ENCODE measurements at regions not wholly inside any gene's neighbourhood (a gene's known extent, or its start where the extent isn't known, plus 50 kb on each side); places are given as distances from the start of the nearest gene placed in this dataset.

DNA sequence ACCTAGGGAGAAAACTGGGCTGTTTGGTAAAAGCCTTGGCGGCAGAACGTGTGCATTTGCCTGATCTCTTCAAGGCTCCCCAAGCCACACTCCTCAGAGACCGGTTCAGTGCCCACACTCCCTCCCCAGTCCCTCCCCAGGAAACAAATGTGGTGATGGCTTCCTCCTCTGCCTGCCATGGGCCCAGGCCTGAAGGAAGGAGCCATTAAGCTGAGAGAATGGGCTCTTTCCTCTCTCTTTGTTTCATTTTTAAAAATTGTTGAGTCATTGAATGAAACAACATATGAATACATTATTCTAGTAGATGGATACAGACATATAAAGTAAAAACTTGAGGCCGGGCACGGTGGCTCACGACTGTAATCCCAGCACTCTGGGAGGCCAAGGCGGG is 50.6 kb upstream of the YWHAQ start:
- intact Hi-C loops (cut with DNase I) = no loop called here
- Histone ChIP-seq H3K4me1 (no peaks in the 10 kb centered on the region), H3K36me3 (no peaks in the 10 kb centered on the region), H3K4me3 (no peak overlapping the region), H3K27me3 (no peaks in the 10 kb centered on the region), H3K9me3 (no peaks in the 10 kb centered on the region), H3K27ac (replicated peaks in 1 of 4) (no peak overlapping the region)
- no peak for DNase-seq (ENCODE audit: extremely low spot score)
- 76% methylated on average over 7 of the region's 7 CpGs for WGBS
- peak in 1 of 2 donors; percentile 11 for TF ChIP-seq POLR2AphosphoS5 (IDR thresholded peaks at IDR 0.05)
- TF ChIP-seq POLR2A (IDR thresholded peaks at IDR 0.05; ENCODE audit: low read depth) = no peak
- no peak for TF ChIP-seq EP300 (IDR thresholded peaks at IDR 0.05)
- TF ChIP-seq, protein P1, sequence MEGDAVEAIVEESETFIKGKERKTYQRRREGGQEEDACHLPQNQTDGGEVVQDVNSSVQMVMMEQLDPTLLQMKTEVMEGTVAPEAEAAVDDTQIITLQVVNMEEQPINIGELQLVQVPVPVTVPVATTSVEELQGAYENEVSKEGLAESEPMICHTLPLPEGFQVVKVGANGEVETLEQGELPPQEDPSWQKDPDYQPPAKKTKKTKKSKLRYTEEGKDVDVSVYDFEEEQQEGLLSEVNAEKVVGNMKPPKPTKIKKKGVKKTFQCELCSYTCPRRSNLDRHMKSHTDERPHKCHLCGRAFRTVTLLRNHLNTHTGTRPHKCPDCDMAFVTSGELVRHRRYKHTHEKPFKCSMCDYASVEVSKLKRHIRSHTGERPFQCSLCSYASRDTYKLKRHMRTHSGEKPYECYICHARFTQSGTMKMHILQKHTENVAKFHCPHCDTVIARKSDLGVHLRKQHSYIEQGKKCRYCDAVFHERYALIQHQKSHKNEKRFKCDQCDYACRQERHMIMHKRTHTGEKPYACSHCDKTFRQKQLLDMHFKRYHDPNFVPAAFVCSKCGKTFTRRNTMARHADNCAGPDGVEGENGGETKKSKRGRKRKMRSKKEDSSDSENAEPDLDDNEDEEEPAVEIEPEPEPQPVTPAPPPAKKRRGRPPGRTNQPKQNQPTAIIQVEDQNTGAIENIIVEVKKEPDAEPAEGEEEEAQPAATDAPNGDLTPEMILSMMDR (IDR thresholded peaks at IDR 0.05) = no peak

DNA sequence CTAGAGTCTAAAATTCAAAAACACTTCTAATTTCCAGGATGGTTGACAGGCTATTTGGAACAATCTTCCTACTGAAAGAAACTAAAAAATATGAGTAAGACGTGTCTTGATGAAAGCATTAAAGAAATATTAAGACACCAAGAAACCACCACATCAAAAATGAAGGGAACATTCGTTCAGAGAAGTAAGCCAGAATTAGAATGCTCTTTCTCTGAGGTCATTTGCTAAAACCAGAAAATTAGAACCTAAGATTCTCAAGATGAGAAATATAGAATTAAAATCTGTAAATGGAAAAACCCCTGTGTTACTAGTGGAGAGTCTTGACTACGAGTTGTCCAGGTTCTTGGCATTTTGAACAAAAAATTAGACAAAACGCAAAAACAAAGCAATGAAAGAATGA is 54.8 kb upstream of the YWHAQ start:
- Histone ChIP-seq H3K36me3 (no peaks in the 10 kb centered on the region), H3K27me3 (no peaks in the 10 kb centered on the region), H3K9me3 (no peaks in the 10 kb centered on the region), H3K27ac (replicated peaks in 1 of 4) (no peak overlapping the region), H3K4me1 (no peaks in the 10 kb centered on the region), H3K4me3 (no peak overlapping the region)
- 88% methylated on average over 4 of the region's 4 CpGs for WGBS
- intact Hi-C loops (cut with DNase I) = no loop called here
- no peak for DNase-seq (ENCODE audit: extremely low spot score)
- TF ChIP-seq POLR2A (IDR thresholded peaks at IDR 0.05; ENCODE audit: low read depth) = no peak
- no peak for TF ChIP-seq EP300 (IDR thresholded peaks at IDR 0.05)
- TF ChIP-seq, protein P1 (IDR thresholded peaks at IDR 0.05) = no peak
- TF ChIP-seq POLR2AphosphoS5 (IDR thresholded peaks at IDR 0.05) = no peak

DNA sequence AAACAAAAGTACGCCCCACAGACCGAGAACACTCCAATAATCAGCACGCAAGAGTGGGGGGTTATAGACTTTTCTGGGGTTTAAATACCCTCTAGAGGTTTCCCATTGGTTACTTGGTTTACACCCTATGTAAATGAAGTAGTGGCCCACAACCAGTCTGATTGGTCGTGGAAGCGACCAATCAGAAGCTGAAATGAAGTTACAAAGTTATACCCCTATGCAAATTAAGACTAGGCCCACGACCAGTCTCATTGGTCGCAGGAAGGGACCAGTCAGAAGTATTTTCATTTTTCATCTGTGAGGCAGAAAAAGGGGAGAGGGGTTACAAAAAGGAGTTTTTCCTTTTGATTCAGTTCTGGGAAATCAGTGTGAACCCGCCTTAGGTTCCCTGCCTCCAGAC is 55.3 kb upstream of the YWHAQ start:
- H3K4me1 ChIP-seq = no peaks in the 10 kb centered on the region
- H3K9me3 ChIP-seq = no peaks in the 10 kb centered on the region
- no peaks in the 10 kb centered on the region for H3K27me3 ChIP-seq
- DNase-seq (ENCODE audit: extremely low spot score) = no peak
- no peak overlapping the region for H3K4me3 ChIP-seq
- intact Hi-C loops (cut with DNase I) = no loop called here
- WGBS = 86% methylated on average over 8 of the region's 8 CpGs
- TF ChIP-seq, protein P1 (IDR thresholded peaks at IDR 0.05) = no peak
- TF ChIP-seq POLR2A (IDR thresholded peaks at IDR 0.05; ENCODE audit: low read depth) (no peak), EP300 (IDR thresholded peaks at IDR 0.05) (no peak), POLR2AphosphoS5 (IDR thresholded peaks at IDR 0.05) (no peak)
- H3K36me3 ChIP-seq = no peaks in the 10 kb centered on the region
- no peak overlapping the region for H3K27ac ChIP-seq (replicated peaks in 1 of 4)

DNA sequence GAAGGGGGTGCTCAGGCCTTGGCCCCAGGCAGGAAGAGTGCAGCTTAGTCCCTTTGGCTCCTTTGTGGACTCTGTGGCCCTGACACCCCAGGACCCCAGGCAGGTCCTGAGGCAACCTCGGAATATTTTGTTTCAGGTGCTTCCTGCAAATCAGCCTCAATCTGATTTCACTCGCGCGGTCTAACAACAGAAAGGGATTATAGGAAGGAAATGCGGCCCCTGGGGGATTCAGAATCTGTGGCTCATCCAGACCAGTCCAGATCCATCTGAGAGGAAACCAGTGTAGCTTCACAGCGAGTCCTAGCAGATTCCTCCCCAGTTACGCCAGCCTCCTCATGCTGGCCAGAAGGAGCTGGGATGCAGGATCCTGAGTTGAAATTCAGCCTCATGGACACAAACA is 59.5 kb upstream of the YWHAQ start:
- 73% methylated on average over 7 of the region's 7 CpGs for WGBS
- Histone ChIP-seq H3K9me3 (no peaks in the 10 kb centered on the region), H3K27ac (replicated peaks in 1 of 4) (peak overlapping the region in 1 of 4 donors; percentile 44), H3K4me1 (peaks cover 11 to 15% (median 13%) of the 10 kb centered on the region in 4 donors), H3K36me3 (no peaks in the 10 kb centered on the region), H3K4me3 (no peak overlapping the region), H3K27me3 (no peaks in the 10 kb centered on the region)
- intact Hi-C loops (cut with DNase I) = no loop called here
- TF ChIP-seq EP300 (IDR thresholded peaks at IDR 0.05) (no peak), POLR2AphosphoS5 (IDR thresholded peaks at IDR 0.05) (no peak), POLR2A (IDR thresholded peaks at IDR 0.05; ENCODE audit: low read depth) (no peak)
- TF ChIP-seq, protein P1 (IDR thresholded peaks at IDR 0.05) = no peak
- no peak for DNase-seq (ENCODE audit: extremely low spot score)

All from esophagus muscularis mucosa (tissue), 4 donors.